HFFc6 (cell line): ENCODE measurements at regions not wholly inside any gene's neighbourhood (a gene's known extent, or its start where the extent isn't known, plus 50 kb on each side); places are given as distances from the start of the nearest gene placed in this dataset.
"Not testable (repeated sequence)": the region's sequence is repeated elsewhere in the genome, so short reads cannot be mapped to it uniquely, and the experiment has no call there.

Source experiments
- DNase-seq: peaks from one replicate; pipeline ENCODE4 v3.0.0-alpha.2; 2018
- H3K27ac Mint-ChIP-seq: 2 replicates; pipeline ENCODE4 v1.8.0; 2020; ENCODE audit warnings: mild to moderate bottlenecking, mixed read lengths
- H3K27me3 Mint-ChIP-seq: 2 replicates; pipeline ENCODE4 v1.8.0; 2021; ENCODE audit warnings: mild to moderate bottlenecking, moderate library complexity, mixed read lengths; ENCODE audit not compliant: insufficient read depth
- H3K36me3 Mint-ChIP-seq: 2 replicates; pipeline ENCODE4 v1.8.0; 2021; ENCODE audit warnings: low read depth, mixed read lengths
- H3K4me1 Mint-ChIP-seq: 2 replicates; pipeline ENCODE4 v1.8.0; 2020; ENCODE audit warnings: low read depth, mixed read lengths
- H3K4me3 Mint-ChIP-seq: 2 replicates; pipeline ENCODE4 v1.8.0; 2020; ENCODE audit warnings: mild to moderate bottlenecking, moderate library complexity, mixed read lengths
- H3K9me3 Mint-ChIP-seq: 2 replicates; pipeline ENCODE4 v1.8.0; 2020; ENCODE audit warnings: mild to moderate bottlenecking, mixed read lengths
- TF ChIP-seq, protein P1 (sequence below): fragments of 200-600 bp; sonication (generic); IDR thresholded peaks from 2 replicates; pipeline ENCODE4 v1.5.0; 2021; ENCODE audit warnings: antibody characterized with exemption, mild to moderate bottlenecking

DNA sequence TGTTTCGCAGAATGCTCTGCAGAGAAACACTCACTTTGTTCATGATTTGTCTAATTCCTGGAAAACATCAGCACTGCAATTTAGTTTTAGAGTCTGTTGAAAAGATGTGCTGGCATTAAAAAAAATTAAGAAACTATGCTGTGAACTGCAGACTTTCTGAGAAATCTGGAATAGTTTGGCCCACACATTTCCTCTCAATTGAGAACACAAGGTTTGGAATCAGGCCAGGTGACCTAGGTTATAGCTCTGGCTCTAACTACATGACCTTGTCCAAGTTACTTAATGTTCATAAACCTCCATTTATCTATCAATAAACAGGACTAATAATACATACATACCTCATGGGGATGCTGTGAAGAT is 61.4 kb upstream of the ENPEP start:
- Mint-ChIP-seq H3K4me3 (no peak overlapping the region), H3K27me3 (peaks cover 7% of the 10 kb centered on the region), H3K4me1 (no peaks in the 10 kb centered on the region), H3K27ac (no peak overlapping the region), H3K9me3 (peaks cover 17% of the 10 kb centered on the region; the same call in 1 of the 2 replicates), H3K36me3 (peaks cover 11% of the 10 kb centered on the region; the same call in 1 of the 2 replicates)
- DNase-seq = no peak
- TF ChIP-seq, protein P1, sequence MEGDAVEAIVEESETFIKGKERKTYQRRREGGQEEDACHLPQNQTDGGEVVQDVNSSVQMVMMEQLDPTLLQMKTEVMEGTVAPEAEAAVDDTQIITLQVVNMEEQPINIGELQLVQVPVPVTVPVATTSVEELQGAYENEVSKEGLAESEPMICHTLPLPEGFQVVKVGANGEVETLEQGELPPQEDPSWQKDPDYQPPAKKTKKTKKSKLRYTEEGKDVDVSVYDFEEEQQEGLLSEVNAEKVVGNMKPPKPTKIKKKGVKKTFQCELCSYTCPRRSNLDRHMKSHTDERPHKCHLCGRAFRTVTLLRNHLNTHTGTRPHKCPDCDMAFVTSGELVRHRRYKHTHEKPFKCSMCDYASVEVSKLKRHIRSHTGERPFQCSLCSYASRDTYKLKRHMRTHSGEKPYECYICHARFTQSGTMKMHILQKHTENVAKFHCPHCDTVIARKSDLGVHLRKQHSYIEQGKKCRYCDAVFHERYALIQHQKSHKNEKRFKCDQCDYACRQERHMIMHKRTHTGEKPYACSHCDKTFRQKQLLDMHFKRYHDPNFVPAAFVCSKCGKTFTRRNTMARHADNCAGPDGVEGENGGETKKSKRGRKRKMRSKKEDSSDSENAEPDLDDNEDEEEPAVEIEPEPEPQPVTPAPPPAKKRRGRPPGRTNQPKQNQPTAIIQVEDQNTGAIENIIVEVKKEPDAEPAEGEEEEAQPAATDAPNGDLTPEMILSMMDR = no peak

DNA sequence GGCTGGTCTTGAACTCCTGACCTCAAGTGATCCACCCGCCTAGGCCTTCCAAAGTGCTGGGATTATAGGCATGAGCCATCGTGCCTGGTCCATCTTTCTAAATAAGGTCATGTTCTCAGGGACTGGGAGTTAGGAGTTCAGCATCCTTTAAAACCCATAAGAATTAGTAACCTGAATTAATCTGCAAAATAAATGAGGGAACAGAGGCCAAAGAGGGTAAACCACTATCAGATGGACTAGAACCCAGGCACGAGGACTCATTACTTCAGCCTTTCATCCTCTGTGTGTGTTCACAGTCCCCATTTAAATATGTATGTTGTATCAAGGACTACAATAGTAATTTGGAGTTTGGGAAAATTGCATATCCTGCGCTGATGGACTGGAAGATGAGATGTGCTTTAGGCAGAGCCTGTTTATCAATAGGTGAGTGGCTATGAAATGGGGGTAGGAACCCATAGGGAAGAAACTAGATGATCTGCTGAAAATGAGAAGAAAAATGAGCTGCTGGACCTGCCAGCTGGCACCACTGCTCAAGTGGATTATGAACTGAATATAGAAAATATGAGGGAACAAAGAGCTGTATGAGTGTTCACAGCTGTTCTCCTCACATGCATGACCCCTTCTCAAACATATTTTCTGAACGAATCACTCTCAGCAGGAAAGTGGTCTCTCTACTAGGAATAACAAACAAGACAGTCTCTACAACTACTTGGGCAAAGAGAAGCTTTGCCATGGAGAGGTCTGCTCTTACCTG is 62.0 kb upstream of the ENPEP start:
- H3K36me3 Mint-ChIP-seq = peaks cover 11% of the 10 kb centered on the region; the same call in 1 of the 2 replicates
- not testable (repeated sequence) for H3K27me3 Mint-ChIP-seq, DNase-seq, H3K4me1 Mint-ChIP-seq, H3K4me3 Mint-ChIP-seq, H3K27ac Mint-ChIP-seq
- peaks cover 17% of the 10 kb centered on the region; the same call in 1 of the 2 replicates for H3K9me3 Mint-ChIP-seq

DNA sequence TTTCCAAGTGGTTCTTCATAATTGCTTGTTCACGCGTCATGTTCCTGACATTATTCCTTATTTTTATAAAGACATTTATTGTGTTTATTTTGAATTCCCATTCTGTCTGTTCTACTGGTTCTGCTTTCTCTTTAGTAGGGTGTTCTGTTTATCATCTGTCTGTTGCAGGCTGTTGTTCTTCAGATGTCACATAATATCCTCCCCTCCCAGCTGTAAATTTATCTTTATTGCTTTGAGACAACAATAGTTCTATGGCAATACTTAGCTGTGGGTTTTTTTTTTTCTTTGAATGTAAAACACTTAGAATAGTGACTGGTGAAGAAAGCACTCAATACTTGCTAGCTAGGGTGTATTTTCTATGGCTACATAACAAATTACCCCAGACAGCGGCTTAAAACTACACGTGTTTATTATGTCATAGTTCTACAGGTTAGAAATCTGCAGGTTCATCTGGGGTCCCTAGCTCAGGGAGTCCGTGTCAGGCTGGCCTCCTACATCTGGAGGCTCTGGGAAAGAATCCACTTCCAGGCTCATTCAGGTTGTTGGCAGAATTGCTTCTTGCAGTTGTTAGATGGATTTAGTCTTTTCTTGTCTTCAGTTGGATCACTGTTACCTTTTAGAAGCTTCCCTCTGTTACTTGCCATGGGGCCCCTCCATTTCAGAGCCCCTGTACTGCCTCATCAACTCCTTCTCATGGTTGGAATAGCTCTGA is 63.4 kb upstream of the ENPEP start:
- H3K4me1 Mint-ChIP-seq = no peaks in the 10 kb centered on the region
- H3K27ac Mint-ChIP-seq = no peak overlapping the region
- H3K9me3 Mint-ChIP-seq = peaks cover 8% of the 10 kb centered on the region; the same call in 1 of the 2 replicates
- H3K27me3 Mint-ChIP-seq = peaks cover 8% of the 10 kb centered on the region
- no peak overlapping the region for H3K4me3 Mint-ChIP-seq
- H3K36me3 Mint-ChIP-seq = no peaks in the 10 kb centered on the region
- DNase-seq = no peak
- TF ChIP-seq, protein P1 = no peak

- no peak overlapping the region for H3K4me3 Mint-ChIP-seq
- H3K27ac Mint-ChIP-seq = no peak overlapping the region
- H3K4me1 Mint-ChIP-seq = no peaks in the 10 kb centered on the region
Observed at GRCh38 chr4:110411574-110412011, 64.4 kb upstream of the ENPEP start.

DNA sequence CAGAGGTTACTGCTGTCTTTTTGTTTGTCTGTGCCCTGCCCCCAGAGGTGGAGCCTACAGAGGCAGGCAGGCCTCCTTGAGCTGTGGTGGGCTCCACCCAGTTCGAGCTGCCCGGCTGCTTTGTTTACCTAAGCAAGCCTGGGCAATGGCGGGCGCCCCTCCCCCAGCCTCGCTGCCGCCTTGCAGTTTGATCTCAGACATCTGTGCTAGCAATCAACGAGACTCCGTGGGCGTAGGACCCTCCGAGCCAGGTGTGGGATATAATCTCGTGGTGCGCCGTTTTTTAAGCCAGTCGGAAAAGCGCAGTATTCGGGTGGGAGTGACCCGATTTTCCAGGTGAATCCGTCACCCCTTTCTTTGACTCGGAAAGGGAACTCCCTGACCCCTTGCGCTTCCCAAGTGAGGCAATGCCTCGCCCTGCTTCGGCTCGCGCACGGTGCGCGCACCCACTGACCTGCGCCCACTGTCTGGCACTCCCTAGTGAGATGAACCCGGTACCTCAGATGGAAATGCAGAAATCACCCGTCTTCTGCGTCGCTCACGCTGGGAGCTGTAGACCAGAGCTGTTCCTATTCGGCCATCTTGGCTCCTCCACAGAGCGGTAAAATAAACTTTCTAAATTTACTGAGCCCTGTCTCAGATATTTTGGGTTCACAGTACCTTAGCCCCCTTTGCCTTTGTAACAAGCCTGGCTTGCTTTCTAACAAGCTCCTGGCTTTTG is 64.9 kb upstream of the ENPEP start:
- not testable (repeated sequence) for DNase-seq, H3K4me3 Mint-ChIP-seq, H3K27ac Mint-ChIP-seq, H3K9me3 Mint-ChIP-seq, H3K36me3 Mint-ChIP-seq, H3K27me3 Mint-ChIP-seq, H3K4me1 Mint-ChIP-seq

More at GRCh38 chr4:110411574-110412011, 64.4 kb upstream of the ENPEP start:
- no peak for DNase-seq
- Mint-ChIP-seq H3K36me3 (no peaks in the 10 kb centered on the region), H3K27me3 (peaks cover 8% of the 10 kb centered on the region), H3K9me3 (0 out of 2 replicates have a peak, but pooled peaks cover 4% of the 10 kb centered on the region)
- TF ChIP-seq, protein P1 = no peak

GRCh38 chr4:110400086-110400485 is 75.9 kb upstream of the ENPEP start:
- peaks cover 13% of the 10 kb centered on the region; the same call in 1 of the 2 replicates for H3K27me3 Mint-ChIP-seq
- no peaks in the 10 kb centered on the region for H3K36me3 Mint-ChIP-seq
- no peak for DNase-seq
- H3K27ac Mint-ChIP-seq = no peak overlapping the region
- H3K9me3 Mint-ChIP-seq = no peaks in the 10 kb centered on the region
- no peak overlapping the region for H3K4me3 Mint-ChIP-seq
- no peaks in the 10 kb centered on the region for H3K4me1 Mint-ChIP-seq
- TF ChIP-seq, protein P1 = no peak

GRCh38 chr4:110399046-110399445 is 76.9 kb upstream of the ENPEP start:
- H3K36me3 Mint-ChIP-seq, DNase-seq, H3K4me3 Mint-ChIP-seq, H3K4me1 Mint-ChIP-seq, H3K9me3 Mint-ChIP-seq, H3K27ac Mint-ChIP-seq: not testable (repeated sequence)
- H3K27me3 Mint-ChIP-seq = peaks cover 13% of the 10 kb centered on the region; the same call in 1 of the 2 replicates
